ENCODE measurements at regions not wholly inside any gene's neighbourhood (a gene's known extent, or its start where the extent isn't known, plus 50 kb on each side); places are given as distances from the start of the nearest gene placed in this dataset.

- no peak overlapping the region for H3K4me3 Mint-ChIP-seq
- Histone ChIP-seq H3K36me3 (ENCODE audit: control insufficient read depth, insufficient read depth, low read length) (no peaks in the 10 kb centered on the region), H3K4me3 (ENCODE audit: low read length) (no peak overlapping the region), H3K27me3 (ENCODE audit: control insufficient read depth, insufficient read depth, low read length) (peaks cover 2% of the 10 kb centered on the region), H3K4me1 (ENCODE audit: control insufficient read depth, insufficient read depth, low read length) (no peaks in the 10 kb centered on the region), H3K27ac (ENCODE audit: low read length) (no peak overlapping the region), H3K9me3 (ENCODE audit: control insufficient read depth, insufficient read depth, low read length) (no peaks in the 10 kb centered on the region)
- no peak overlapping the region for H3K27ac Mint-ChIP-seq
- intact Hi-C loops (cut with micrococcal nuclease): no loop called here
- ATAC-seq (no peak), DNase-seq (no peak)
- no peaks in the 10 kb centered on the region for H3K4me1 Mint-ChIP-seq
- WGBS (ENCODE audit: insufficient coverage): 86% methylated on average over 4 of the region's 4 CpGs
- no peaks in the 10 kb centered on the region for H3K36me3 Mint-ChIP-seq
- H3K27me3 Mint-ChIP-seq (ENCODE audit: low read depth in 2 of 2): peaks cover 5 to 8% of the 10 kb centered on the region in 2 donors
- TF ChIP-seq CTCF (IDR thresholded peaks at IDR 0.05): no peak
- H3K9me3 Mint-ChIP-seq: peaks cover 0 to 2% of the 10 kb centered on the region in 2 donors
Observed at GRCh38 chr10:31644931-31645633, 283.5 kb downstream of the ARHGAP12 start.

DNA sequence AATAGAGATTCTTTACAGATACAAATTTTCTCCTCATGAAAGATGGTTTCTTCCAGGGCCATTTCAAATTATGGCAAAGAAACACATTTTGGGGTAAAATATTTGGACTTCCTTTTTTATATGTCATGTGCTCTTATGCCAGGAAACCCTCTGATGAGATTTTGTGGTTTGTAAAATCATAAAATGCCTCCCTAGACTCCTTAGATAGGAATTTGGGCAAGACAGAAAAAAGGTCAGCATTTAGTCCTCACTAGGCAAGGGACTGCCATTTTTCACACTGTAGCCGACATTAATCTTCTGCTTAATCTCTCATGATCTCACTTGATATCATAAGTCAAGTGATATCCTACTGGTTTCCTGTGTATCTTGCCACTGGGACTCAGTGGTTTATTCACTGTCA is 286.4 kb downstream of the ARHGAP12 start:
- Histone ChIP-seq H3K36me3 (ENCODE audit: control insufficient read depth, insufficient read depth, low read length) (no peaks in the 10 kb centered on the region), H3K27me3 (ENCODE audit: control insufficient read depth, insufficient read depth, low read length) (peaks cover 2% of the 10 kb centered on the region), H3K4me1 (ENCODE audit: control insufficient read depth, insufficient read depth, low read length) (no peaks in the 10 kb centered on the region), H3K9me3 (ENCODE audit: control insufficient read depth, insufficient read depth, low read length) (no peaks in the 10 kb centered on the region), H3K27ac (ENCODE audit: low read length) (no peak overlapping the region), H3K4me3 (ENCODE audit: low read length) (no peak overlapping the region)
- H3K9me3 Mint-ChIP-seq: peaks cover 2% of the 10 kb centered on the region in 2 donors
- no peak for ATAC-seq
- no peaks in the 10 kb centered on the region for H3K4me1 Mint-ChIP-seq
- WGBS (ENCODE audit: insufficient coverage): 54% methylated on average over 1 of the region's 1 CpG
- H3K27ac Mint-ChIP-seq: no peak overlapping the region
- H3K36me3 Mint-ChIP-seq: no peaks in the 10 kb centered on the region
- intact Hi-C loops (cut with micrococcal nuclease): no loop called here
- H3K27me3 Mint-ChIP-seq (ENCODE audit: low read depth in 2 of 2): peaks cover 5 to 8% of the 10 kb centered on the region in 2 donors
- no peak for TF ChIP-seq CTCF (IDR thresholded peaks at IDR 0.05)
- no peak for DNase-seq
- no peak overlapping the region for H3K4me3 Mint-ChIP-seq

GRCh38 chr10:31635415-31636065 is 293.1 kb downstream of the ARHGAP12 start:
- Mint-ChIP-seq H3K4me3 (no peak overlapping the region), H3K36me3 (no peaks in the 10 kb centered on the region), H3K4me1 (no peaks in the 10 kb centered on the region), H3K27ac (no peak overlapping the region), H3K27me3 (ENCODE audit: low read depth in 2 of 2) (peaks cover 9 to 11% of the 10 kb centered on the region in 2 donors), H3K9me3 (peaks cover 0 to 2% of the 10 kb centered on the region in 2 donors)
- no peaks in the 10 kb centered on the region for H3K27me3 ChIP-seq (ENCODE audit: control insufficient read depth, insufficient read depth, low read length)
- TF ChIP-seq CTCF (IDR thresholded peaks at IDR 0.05): no peak
- no peak for DNase-seq
- no peaks in the 10 kb centered on the region for H3K36me3 ChIP-seq (ENCODE audit: control insufficient read depth, insufficient read depth, low read length)
- no peak overlapping the region for H3K4me3 ChIP-seq (ENCODE audit: low read length)
- H3K4me1 ChIP-seq (ENCODE audit: control insufficient read depth, insufficient read depth, low read length): no peaks in the 10 kb centered on the region
- ATAC-seq: no peak
- no peak overlapping the region for H3K27ac ChIP-seq (ENCODE audit: low read length)
- H3K9me3 ChIP-seq (ENCODE audit: control insufficient read depth, insufficient read depth, low read length): no peaks in the 10 kb centered on the region
- intact Hi-C loops (cut with micrococcal nuclease): no loop called here
- 40% methylated on average over 2 of the region's 2 CpGs for WGBS (ENCODE audit: insufficient coverage)
